GM18951 (cell line): ENCODE measurements at regions not wholly inside any gene's neighbourhood (a gene's known extent, or its start where the extent isn't known, plus 50 kb on each side); places are given as distances from the start of the nearest gene placed in this dataset.

Source experiments
- POLR2A ChIP-seq: IDR thresholded peaks from 4 replicates; pipeline ENCODE4 v1.6.1; 2011; ENCODE audit warnings: mild to moderate bottlenecking; ENCODE audit not compliant: insufficient read length, insufficient read depth; ENCODE audit errors: extremely low read depth
- in situ Hi-C: fragments of 300-500 bp; cut with MboI; formaldehyde crosslinking; loops from one replicate; pipeline ENCODE4 v1.12.0; 2022; ENCODE audit warnings: low sequenced_read_pairs, mixed read lengths, inconsistent platforms; ENCODE audit not compliant: unreplicated experiment

DNA sequence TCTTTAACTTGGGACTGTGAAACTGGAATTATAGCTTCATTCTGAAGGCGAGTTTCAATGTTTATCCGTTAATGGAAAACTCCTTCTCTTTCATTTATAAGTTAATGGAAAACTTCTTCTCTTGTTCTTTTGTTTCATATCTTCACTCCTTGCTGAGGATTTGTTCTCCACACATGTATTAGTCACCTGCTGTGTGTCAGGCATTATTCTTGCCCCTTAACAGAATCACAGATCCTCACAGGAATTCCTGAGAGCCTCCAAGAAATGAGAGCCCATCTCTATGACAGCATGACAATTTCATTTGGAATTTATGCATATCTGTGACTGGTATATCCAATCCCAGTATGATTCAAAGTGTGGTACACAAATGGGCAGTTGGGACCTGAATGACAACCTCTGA lies 545.8 kb downstream of the BCL11A start:
- in situ Hi-C loops: no loop called here
- TF ChIP-seq POLR2A: no peak

GRCh38 chr2:60003076-60003475 lies 550.4 kb downstream of the BCL11A start:
- in situ Hi-C loops: no loop called here
- no peak for TF ChIP-seq POLR2A

DNA sequence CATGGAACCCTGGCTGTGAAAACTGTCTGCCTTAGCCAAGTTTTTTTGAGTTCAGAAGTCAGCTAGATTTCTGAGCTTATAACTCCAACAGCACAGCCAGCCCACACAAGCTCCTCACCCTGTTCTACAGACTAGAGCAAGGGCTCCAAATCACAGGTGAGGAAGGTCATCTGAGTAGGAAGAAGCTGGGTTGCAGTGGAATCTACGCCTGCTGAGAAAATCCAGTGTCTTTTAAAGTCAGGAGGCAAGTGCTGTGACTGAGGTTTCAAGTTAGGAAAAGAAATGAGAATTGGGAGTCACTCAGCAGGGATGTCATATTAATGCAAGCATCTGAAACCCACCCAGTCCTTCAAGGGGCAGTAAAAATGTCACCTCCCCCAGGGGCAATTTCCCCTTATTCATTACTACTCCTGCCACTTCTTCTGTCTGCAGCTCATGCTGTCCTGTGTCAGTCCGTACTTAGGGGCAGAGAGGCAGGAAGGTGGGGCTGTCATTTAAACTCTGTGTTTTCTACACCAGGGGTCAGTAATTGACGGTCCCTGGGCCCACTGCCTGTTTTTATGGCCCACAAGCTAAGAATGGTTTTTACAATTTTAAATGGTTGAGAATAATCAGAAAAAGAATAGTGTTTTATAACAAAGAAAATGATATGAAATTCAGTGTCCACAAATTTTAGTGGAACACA lies 551.1 kb downstream of the BCL11A start:
- no peak for TF ChIP-seq POLR2A
- in situ Hi-C loops: no loop called here

- TF ChIP-seq POLR2A: no peak
Measured at GRCh38 chr2:60000686-60001085, 552.8 kb downstream of the BCL11A start.

GRCh38 chr2:59998324-59998723 lies 555.1 kb downstream of the BCL11A start:
- in situ Hi-C loops: no loop called here
- TF ChIP-seq POLR2A: no peak

More at GRCh38 chr2:60000686-60001085, 552.8 kb downstream of the BCL11A start:
- in situ Hi-C loops: no loop called here

DNA sequence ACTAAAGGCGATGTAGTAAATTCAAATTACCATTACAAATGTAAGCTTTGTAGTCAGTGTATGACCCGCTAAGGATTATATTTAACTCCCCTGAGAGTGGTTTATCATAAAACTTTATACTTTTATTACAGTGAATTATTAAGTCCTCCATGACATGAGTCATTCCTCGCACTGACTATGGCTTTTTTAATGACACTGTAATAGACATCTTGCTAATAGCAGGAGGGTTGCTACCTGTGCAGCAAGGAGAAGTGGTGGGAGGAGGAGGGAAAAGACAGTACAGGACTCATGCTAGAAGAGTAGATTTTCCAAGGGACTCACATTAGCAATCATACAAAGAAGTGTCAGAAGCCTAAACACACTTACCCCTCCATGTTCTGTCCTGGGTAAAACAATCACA lies 556.1 kb downstream of the BCL11A start:
- in situ Hi-C loops: no loop called here
- TF ChIP-seq POLR2A: no peak

- in situ Hi-C loops: no loop called here
- TF ChIP-seq POLR2A: no peak
Measured at GRCh38 chr2:59996855-59997254, 556.6 kb downstream of the BCL11A start.

DNA sequence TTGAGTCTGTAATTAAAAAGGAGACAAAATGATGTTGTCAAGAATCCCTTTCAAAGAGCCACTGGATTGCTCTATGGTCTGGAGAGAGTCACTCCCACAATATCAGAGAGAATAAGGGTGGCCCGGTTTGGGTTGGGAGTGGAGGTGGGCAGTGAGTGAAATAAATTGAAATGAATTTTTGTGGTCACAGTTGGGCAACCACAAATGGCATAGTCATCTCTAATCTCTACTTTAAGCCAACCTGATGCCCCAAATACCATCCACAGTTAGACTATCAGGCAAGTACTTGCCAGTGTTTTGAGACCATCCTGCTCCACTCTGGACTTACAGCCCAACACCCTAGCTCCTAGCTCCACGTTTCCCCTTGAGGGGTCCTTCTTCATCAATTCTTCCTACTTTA lies 559.7 kb downstream of the BCL11A start:
- no peak for TF ChIP-seq POLR2A
- in situ Hi-C loops: no loop called here

DNA sequence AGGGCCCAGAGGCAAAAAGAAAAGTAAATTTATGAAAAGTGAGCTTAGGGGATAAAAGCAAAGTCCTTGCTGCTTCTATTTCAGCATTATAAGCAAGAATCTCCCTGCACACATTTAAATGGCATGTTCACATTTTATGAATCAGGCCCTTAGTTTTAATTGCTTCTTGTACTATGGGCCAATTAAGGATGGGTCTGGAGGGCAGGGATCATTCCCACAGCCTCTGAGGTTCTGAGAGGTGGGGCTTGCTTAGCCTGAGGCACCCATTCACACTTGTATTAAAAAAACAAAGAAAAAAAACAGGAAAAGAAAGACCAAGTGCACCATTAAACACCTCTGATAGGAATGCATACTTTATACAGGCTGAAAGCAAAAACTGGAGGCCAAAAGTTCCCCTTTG lies 565.1 kb downstream of the BCL11A start:
- no peak for TF ChIP-seq POLR2A
- in situ Hi-C loops: no loop called here

GRCh38 chr2:59986511-59986910 lies 566.9 kb downstream of the BCL11A start:
- TF ChIP-seq POLR2A: no peak
- in situ Hi-C loops: no loop called here

GRCh38 chr2:59985923-59986322 lies 567.5 kb downstream of the BCL11A start:
- no peak for TF ChIP-seq POLR2A
- in situ Hi-C loops: no loop called here

DNA sequence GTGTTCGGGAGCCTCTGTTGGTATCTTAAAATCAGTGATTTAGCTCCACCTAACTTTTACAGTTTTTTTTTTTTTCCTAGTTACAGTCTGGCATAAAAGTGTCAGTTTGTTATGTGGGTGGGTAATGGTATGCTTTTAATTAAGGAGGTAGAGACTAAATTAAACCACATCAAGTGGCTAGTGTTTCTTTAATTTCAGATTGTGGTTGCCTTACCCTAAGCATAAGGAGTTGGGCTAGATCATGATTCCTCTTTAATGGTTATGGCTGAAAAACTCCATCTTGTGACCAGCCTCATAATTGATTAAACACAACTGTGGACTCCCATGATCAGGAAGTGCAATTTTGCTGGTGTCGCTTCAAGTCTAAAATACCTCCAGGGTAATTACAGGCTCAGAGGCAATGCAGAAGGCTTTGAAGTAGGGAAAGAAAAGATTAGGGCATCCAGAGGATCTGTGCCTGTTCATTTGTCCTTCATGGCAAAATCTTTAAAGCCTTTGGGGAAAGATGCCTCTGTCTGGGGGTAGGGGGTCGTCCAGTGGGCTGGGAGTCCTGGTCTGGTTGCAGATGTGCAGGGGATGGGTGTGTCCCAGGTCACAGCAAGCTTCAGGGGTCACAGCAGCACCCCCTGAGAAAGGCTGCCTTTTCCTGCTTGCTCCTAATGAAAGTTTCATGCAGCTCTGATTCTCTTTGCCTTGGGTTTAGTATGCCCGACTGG lies 579.2 kb downstream of the BCL11A start:
- TF ChIP-seq POLR2A: no peak
- in situ Hi-C loops: no loop called here

DNA sequence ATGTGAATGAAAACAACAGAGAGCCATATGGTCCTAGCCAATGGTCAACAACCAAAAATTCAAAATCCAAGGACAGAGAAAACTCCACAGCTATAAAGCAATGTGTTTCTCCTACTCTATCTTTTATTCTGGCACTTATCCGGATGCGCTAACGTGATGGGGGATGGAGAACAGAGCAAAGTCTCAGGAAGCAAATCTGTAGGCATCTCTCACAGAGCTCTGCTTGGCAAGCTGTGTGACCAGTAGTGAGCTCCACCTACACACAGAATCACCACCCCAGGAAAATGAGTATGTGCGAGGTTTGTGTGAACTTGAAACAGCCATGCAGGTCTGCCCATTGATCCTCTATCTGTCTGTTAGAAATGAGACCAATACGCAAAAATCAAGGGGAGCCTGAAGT lies 584.3 kb downstream of the BCL11A start:
- in situ Hi-C loops: no loop called here
- TF ChIP-seq POLR2A: no peak

DNA sequence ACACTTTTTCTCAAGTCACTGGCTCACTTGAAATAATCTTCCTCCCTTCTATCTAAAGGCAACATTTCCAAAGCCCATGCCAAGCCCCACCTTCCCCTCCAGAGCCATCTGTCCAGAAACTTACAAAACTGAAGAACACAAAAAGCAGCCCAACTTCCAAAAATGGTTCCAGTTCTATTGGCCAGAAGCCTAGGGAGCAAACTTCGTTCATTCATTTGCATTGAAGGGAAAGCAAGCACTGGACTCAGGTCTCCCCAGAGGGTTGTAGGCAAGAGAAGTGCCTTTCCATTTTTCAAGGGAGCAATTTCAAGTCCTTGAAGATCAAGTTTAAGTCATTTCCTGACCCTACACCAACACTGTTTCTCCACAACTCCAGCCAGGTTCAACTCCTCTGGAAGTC lies 585.0 kb downstream of the BCL11A start:
- TF ChIP-seq POLR2A: no peak
- in situ Hi-C loops: no loop called here
